BE2C (cell line): ENCODE measurements at regions not wholly inside any gene's neighbourhood (a gene's known extent, or its start where the extent isn't known, plus 50 kb on each side); places are given as distances from the start of the nearest gene placed in this dataset.
"Not testable (repeated sequence)": the region's sequence is repeated elsewhere in the genome, so short reads cannot be mapped to it uniquely, and the experiment has no call there.

Experiments
- DNase-seq: peaks from one replicate; pipeline ENCODE4 v3.0.0-alpha.2; 2020
- H3K27me3 ChIP-seq: fragments of 250-450 bp; sonication (Bioruptor Pico); 2 replicates; pipeline ENCODE4 v1.5.1; 2020; ENCODE audit warnings: mild to moderate bottlenecking
- H3K36me3 ChIP-seq: fragments of 250-450 bp; sonication (Bioruptor Pico); 2 replicates; pipeline ENCODE4 v1.5.1; 2020; ENCODE audit warnings: mild to moderate bottlenecking
- H3K4me1 ChIP-seq: fragments of 250-450 bp; sonication (Bioruptor Pico); 2 replicates; pipeline ENCODE4 v1.5.1; 2020
- H3K4me3 ChIP-seq: 2 replicates; pipeline ENCODE4 v1.5.1; 2011; ENCODE audit warnings: low read depth, low read length
- H3K9me3 ChIP-seq: fragments of 250-450 bp; sonication (Bioruptor Pico); 2 replicates; pipeline ENCODE4 v1.5.1; 2020
- TF ChIP-seq, protein P1 (sequence below): IDR thresholded peaks from 2 replicates; pipeline ENCODE4 v1.5.1; 2012; ENCODE audit warnings: mild to moderate bottlenecking, low read depth, low read length

DNA sequence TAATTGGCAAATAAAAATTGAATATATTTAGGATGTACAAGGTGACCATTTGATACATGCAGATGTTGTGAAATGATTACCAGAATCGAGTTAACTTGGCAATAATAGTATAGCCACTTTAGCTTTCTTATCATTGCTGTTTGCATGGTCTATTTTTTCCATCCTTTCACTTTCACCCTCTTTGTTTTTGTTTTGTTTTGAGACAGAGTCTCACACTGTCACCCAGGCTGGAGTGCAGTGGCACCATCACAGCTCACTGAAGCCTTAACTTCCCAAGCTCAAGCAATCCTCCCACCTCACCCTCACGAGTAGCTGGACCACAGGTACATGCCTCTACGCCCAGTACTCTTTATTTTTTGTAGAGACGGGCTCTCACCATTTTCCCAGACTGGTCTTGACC is 218.6 kb upstream of the ADGRL3 start:
- Histone ChIP-seq H3K9me3 (no peaks in the 10 kb centered on the region), H3K36me3 (no peaks in the 10 kb centered on the region), H3K27me3 (no peaks in the 10 kb centered on the region), H3K4me1 (no peaks in the 10 kb centered on the region), H3K4me3 (no peak overlapping the region)
- TF ChIP-seq, protein P1, sequence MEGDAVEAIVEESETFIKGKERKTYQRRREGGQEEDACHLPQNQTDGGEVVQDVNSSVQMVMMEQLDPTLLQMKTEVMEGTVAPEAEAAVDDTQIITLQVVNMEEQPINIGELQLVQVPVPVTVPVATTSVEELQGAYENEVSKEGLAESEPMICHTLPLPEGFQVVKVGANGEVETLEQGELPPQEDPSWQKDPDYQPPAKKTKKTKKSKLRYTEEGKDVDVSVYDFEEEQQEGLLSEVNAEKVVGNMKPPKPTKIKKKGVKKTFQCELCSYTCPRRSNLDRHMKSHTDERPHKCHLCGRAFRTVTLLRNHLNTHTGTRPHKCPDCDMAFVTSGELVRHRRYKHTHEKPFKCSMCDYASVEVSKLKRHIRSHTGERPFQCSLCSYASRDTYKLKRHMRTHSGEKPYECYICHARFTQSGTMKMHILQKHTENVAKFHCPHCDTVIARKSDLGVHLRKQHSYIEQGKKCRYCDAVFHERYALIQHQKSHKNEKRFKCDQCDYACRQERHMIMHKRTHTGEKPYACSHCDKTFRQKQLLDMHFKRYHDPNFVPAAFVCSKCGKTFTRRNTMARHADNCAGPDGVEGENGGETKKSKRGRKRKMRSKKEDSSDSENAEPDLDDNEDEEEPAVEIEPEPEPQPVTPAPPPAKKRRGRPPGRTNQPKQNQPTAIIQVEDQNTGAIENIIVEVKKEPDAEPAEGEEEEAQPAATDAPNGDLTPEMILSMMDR = no peak
- no peak for DNase-seq

DNA sequence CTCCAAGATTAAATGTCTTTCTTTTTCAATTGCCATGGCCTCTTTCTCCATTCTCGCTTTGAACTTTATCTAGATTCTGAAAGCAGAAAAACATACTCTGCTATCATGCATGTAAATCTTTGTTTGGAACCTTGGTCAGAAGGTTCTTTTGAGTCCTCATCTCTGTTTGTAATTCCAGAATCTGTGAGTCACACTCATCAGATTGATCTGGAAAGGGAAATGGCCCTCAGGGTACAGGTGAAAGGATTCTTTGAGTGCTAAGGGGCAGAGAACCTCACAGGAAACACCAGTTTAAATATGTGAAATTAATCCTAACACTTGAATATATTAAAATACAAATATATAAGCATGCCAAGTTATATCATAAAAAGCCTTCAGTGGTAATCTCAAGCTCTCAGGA is 211.0 kb upstream of the ADGRL3 start:
- no peak for DNase-seq
- Histone ChIP-seq H3K9me3 (no peaks in the 10 kb centered on the region), H3K4me1 (no peaks in the 10 kb centered on the region), H3K36me3 (no peaks in the 10 kb centered on the region), H3K4me3 (no peak overlapping the region), H3K27me3 (no peaks in the 10 kb centered on the region)
- TF ChIP-seq, protein P1 = no peak

DNA sequence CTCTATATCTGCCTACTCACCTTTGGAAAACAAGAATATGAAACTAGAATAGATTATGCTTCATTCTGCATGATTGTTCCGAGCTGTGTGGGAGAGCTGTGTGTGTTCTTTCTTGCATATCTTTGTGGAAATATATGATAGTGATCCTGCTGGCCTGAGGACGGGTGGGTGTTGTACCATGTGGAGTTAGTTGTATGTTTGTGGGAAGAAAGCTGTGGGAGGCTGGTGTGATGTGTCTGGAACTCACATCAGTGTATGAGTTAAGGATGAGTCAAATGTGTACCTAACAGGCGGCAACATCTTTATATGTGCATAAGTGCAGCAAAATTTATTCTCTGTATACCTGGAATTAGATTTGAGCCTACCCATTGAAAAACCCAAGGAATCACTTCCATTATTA is 208.1 kb upstream of the ADGRL3 start:
- Histone ChIP-seq H3K27me3 (no peaks in the 10 kb centered on the region), H3K36me3 (no peaks in the 10 kb centered on the region), H3K4me1 (no peaks in the 10 kb centered on the region), H3K9me3 (no peaks in the 10 kb centered on the region), H3K4me3 (no peak overlapping the region)
- DNase-seq = no peak
- TF ChIP-seq, protein P1 = no peak

DNA sequence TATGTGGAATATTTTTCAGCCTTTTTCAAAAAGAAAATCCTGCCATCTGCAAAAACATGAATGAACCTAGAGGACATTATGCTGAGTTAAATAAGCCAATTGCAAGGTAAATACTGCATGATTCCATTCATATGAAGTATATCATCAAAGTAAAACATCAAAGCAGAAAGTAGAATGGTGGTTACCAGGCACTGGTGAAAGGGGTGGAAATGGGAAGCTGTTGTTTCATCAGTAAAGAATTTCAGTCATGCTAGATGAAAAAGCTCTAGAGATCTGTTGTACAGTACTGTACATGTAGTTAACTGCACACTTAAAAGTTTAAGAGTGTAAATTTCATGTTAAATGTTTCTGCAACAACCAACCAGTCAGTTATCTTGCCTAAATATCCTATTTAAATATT is 196.8 kb upstream of the ADGRL3 start:
- no peaks in the 10 kb centered on the region for H3K4me1 ChIP-seq
- TF ChIP-seq, protein P1 = no peak
- no peaks in the 10 kb centered on the region for H3K9me3 ChIP-seq
- H3K4me3 ChIP-seq = no peak overlapping the region
- no peak for DNase-seq
- H3K36me3 ChIP-seq = no peaks in the 10 kb centered on the region
- no peaks in the 10 kb centered on the region for H3K27me3 ChIP-seq

DNA sequence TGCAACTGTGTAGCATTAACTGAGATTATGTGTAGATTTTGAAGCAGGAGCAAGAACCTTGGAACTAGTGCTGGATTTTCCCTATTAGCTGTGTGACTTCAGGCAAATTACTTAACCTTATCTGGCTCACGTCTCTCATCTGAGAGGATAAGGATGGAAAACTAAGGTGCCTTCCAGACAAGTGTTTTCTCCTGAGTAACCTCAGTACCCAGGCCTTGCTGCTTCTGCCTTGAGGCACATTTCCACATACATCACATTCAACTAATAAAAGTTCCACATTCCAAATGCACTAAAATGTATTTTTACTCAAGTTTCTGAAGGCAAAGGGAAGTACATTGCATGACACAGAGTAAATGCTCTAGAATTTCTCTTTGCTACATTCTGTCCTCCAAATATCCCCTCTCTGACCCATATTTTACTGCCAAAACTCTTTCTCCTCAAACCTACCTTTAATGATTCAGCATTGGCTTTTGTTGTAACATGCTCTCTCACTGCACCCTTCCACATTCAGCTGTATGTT is 195.4 kb upstream of the ADGRL3 start:
- Histone ChIP-seq H3K4me3 (no peak overlapping the region), H3K4me1 (no peaks in the 10 kb centered on the region), H3K36me3 (no peaks in the 10 kb centered on the region), H3K27me3 (no peaks in the 10 kb centered on the region), H3K9me3 (no peaks in the 10 kb centered on the region)
- TF ChIP-seq, protein P1 = no peak
- no peak for DNase-seq

DNA sequence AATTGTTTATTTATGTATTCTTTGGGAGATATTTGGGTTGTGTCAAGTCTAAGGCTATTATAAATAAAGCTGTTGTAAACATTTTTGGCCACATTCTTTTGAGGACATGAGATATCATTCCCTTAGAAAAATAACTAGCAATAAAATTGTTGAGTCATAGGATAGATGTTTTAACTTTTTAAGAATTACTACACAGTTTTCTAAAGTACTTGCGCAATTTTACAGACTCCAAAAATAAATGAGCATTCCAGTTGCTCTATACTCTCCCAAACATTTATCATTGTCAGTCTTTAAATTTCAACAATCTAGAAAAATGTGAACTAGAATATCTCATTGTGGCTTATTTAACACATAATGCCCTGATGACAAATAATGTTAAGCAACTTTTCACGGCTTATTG is 189.1 kb upstream of the ADGRL3 start:
- Histone ChIP-seq H3K4me1 (no peaks in the 10 kb centered on the region), H3K36me3 (no peaks in the 10 kb centered on the region), H3K27me3 (no peaks in the 10 kb centered on the region), H3K9me3 (no peaks in the 10 kb centered on the region), H3K4me3 (no peak overlapping the region)
- no peak for DNase-seq
- TF ChIP-seq, protein P1 = no peak

DNA sequence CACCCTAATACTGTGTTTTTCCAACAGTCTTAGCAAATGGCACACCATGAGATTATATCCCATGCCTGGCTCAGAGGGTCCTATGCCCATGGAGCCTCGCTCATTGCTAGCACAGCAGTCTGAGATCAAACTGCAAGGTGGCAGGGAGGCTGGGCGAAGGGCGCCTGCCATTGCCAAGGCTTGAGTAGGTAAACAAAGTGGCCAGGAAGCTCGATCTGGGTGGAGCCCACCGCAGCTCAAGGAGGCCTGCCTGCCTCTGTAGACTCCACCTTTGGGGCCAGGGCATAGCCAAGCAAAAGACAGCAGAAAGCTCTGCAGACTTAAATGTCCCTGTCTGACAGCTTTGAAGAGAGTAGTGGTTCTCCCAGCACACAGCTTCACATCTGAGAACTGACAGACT is 188.2 kb upstream of the ADGRL3 start:
- H3K27me3 ChIP-seq, H3K36me3 ChIP-seq, H3K4me1 ChIP-seq, H3K9me3 ChIP-seq, DNase-seq, H3K4me3 ChIP-seq: not testable (repeated sequence)
